Mucosa of gallbladder (tissue), 1 donor: ENCODE measurements at regions not wholly inside any gene's neighbourhood (a gene's known extent, or its start where the extent isn't known, plus 50 kb on each side); places are given as distances from the start of the nearest gene placed in this dataset.
"Not testable (repeated sequence)": the region's sequence is repeated elsewhere in the genome, so short reads cannot be mapped to it uniquely, and the experiment has no call there.

Source experiments
- DNase-seq: peaks from one replicate; pipeline ENCODE4 v3.0.0-alpha.2; 2020; ENCODE audit warnings: low spot score
- donor health status: DM: no; HTN: no; CAD: no.

DNA sequence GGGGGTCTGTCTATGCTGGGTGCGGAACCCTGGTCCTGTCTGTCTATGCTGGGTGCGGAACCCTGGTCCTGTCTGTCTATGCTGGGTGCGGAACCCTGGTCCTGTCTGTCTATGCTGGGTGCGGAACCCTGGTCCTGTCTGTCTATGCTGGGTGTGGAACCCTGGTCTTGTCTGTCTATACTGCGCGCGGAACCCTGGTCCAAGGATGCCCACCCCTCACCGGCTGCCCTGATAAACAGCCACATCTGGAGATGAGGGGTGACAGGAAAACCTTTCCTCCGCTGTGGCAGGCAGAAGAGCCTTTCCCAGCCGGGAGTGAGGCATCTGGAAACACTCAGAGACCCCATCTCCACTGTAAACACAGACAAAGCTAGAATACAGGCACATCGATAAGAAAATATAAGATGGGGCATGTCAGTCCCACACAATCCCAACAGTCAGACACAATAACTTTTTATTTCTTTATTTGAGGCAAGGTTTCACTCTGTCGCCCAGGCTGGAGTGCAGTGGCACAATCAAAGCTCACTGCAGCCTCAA, 359.5 kb downstream of the C16orf95 start:
- DNase-seq: not testable (repeated sequence)

DNA sequence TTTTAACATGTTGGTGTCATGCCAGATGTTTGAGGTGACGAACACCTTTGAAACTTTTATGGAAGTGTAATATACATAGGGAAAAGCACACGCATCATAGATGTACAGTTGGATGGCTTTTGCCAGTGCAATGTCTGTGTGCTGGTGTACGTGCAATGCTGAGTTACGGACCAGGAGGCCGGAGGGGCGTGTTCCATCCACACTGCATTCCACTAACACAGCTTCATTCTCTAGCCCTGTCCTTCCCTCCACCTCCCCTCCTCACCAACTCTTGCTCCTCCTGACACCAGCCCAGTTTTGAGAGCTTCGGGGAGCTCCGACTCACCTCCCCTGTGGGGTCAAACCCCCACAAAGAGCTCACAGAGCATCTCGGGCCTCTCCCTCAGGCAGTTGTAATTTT, 358.8 kb downstream of the C16orf95 start:
- DNase-seq: no peak

DNA sequence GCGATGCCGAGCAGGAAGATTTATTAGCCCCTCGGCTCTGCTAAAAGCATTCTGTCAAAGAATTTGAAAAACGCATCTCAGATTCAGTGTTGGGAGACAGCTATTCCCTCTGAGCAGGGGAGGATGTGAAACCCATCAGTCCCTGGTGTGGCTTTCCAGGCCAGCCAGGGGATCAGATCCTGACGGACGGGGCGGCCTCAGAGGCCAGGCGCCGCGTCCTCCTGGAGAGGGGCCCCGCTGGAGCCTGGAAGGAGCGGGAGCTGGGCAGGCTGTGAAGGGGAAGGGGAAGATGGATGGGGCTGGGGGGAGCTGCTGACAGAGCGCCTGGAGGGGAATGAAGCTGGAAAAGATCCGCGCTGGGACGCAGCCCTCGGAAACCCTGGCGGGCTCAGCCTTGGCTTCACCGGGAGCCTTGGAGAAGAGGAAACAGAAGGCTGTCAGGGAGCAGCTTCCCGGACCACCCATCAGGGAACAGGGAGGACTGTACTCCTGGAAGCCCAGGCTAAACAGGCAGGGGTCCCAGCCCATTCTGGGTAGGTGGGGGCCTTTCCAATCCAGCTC, 358.0 kb downstream of the C16orf95 start:
- no peak for DNase-seq

DNA sequence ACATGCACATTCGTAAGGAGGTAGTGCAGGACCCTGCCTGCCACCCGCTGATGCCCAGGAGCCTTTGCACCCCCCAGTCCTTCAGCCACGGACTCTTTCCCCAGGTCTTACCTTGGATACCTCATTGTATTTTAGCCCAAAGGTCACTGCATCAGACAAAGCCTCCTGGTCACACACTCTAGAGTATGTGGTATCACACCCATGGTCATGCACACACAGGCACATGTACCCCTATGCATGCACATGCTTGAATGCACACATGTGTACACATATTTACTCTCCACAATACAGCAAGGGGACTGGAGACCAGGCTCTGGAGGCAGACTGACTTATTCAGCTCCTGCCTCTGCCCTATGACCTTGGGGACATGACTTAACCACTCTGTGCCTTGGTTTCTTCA, 357.5 kb downstream of the C16orf95 start:
- no peak for DNase-seq

DNA sequence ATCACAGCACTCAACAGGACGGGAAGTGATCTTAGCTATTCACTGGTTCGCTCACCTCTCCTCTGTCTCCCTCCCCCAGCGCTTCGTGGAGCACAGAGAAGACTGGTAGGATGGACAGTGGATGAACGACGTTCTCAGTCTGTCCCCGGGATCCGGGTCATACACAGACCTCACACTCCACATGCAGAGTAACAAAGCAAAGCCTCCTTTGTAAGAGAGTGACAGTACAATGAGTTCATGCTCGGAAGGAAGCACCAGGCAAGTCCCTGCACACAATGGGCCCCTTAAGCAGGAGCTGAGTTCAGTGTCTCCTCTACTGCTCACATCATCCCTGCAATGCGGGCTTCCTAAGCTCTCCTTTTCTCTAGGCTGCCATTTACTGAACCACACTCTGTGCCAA, 356.9 kb downstream of the C16orf95 start:
- DNase-seq: no peak

DNA sequence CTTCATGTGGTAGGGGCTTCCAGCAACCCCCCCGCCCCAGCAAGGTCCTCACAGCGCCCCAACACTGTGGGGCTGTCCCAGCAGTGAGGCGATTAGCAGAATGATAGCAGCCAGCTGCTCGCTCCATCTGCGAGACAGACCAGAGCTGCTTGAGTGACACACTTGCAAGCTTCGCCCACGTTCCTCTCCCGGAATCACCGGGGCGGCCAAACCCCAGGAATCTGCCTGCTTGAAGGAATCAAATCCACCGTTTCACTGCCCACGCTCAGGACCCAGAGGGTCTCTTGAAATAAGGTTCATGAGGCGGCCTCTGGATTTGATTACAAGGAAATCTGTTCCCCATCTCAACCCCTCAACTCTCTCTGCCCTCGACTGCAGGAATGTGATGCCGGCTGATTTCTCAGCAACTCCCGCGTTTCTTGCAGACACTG, 356.0 kb downstream of the C16orf95 start:
- no peak for DNase-seq

DNA sequence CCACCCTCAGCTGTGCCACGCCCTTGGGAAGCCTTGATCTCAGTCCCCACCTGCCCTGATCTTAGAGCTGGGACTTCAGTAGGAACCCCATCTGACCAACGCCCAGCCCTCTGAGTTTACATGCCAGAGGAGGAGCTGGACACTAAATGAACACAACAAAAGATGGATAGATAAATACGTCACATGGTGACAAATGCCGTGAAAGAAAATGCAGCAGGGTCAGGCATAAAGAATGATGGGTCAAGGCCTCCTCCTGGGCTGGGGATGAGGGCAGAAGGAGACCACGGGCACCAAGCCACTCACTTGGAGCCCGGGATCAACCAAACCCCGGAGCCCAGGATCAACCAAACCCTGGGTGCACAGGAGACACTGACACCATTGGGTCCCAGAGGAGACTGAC, 354.9 kb downstream of the C16orf95 start:
- no peak for DNase-seq

DNA sequence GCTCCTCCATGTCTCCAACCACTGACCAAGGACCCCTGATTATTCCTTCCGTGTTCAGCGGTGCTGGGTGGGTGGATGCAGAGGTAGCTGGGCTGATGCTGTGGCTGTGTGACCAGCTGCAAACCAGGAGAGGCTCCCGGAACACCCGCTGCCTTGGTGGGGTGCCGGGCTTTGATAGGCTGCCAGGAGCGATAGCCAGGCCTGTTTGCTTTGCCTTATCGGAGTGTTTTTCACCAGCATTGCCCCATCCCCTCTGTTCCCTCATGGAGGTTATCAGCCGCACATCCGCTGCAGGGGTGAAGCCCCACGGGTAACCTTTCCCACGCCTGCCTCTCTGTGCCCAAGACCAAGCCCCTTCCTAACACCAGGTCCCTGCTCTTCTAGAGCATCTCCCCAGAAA, 354.3 kb downstream of the C16orf95 start:
- no peak for DNase-seq

DNA sequence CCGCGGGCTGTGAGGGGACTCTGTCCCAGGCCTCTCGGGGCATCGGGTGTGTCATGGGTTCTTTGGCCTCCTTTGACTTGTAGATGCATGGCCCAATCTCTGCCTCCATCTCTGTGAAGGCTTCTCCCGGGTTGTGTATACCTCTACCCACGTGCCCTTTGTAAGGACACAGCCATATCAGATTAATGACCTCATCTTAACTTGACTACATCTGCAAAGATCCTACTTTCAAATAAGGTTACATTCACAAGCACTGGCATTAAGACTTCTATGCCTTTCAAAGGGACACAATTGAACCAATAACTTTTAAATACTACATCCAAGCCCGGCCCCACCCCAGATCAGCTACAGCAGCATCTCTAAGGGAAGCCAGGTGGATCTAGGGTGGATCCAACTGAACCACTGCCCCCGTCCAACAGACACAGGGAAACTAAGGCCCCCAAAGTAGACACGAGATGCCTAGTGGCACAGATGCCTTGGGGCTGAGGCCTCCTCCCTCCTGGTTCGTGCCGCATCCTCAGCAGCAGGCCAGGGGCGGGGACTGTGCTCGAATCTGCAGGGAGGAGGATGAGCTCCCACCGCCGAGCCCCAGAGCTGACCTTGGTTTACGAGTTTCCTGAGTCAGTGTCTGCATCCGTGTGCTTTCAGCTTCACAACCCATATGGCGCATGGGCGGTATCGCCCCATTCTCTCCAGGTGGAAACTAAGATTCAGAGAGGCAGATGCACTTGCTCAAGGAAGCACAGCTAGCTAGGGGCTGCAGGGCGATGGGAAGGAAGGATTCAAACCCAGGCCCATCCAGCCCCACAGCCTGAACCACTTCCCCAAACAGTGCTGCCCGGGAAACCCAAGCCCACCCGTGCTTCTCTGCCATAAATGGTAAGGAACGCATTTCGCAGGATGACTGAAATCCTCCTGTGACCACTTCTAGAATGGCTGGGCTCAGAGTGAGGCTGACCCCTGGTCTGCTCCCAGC, 353.3 kb downstream of the C16orf95 start:
- DNase-seq: no peak

DNA sequence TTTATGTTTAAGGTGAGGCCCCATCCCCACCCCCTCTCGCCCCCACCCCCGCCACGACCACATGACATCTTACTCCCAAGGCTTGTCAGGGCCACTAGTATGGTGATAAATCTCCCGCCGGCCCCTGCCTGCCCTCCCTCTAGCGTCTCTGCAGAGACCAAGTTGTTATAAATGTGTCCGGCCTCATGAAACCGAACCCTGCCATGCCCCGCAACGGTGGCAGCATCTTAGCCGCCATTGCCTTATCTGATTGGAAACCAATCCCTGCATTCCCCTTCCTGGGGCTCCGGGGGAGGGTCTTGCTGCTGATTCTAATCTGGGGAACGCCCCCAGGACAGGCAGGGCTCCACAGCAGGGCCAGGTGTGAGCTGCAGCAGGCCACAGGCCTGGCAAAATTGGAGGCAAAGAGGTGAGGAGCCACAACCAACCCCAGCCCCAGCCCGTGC, 352.4 kb downstream of the C16orf95 start:
- no peak for DNase-seq

DNA sequence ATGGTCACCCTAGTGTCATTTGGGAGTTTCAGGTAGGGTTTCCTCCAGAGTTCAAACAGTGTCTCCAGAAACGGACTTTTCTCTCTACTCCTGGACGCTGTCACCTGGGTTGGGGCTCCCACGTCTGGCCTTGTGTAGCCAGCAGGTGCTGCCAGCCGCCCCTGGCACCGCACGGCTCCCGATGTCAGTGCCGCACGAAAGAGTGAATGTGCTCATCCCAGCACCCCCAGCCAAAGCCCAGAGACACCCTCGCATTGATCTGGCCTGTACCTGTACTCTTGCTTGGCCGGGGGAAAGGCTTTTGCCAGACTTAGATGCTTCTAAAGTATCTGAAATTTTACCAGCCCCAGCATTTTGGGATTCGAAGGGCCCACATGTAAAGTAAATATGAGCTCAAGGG, 351.9 kb downstream of the C16orf95 start:
- DNase-seq: no peak

DNA sequence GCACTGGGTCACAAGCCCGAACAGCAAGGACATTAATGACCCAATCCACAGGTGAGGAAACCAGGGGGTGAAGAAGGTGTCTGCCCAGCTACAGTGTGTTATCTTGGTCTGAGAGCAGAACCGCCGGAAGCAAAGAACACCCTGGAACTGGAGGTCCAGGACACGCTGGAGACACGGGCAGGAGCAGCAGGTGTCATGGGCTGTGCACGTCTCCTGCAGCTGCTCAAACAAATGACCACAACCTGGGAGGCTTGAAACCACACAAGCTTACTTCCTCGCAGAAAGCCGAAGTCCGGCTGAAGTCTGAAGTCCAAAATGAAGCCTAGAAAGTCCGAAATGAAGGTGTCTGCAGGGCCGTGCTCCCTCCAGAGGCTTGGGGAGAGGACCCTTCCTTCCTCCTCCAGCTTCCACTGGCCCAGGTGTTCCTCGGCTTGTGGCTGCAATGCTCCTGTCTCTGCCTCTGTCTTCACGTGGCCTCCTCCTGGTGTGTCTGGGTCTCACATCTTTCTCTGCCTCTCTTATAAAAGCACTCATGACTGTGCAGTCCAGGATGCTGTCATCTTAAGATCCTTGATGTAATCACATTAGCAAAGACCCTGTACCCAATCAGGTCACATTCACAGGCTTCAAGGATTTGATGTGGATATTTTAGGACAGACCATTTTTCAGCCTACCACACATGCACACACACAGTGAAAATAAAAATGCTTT, 351.2 kb downstream of the C16orf95 start:
- DNase-seq: no peak

DNA sequence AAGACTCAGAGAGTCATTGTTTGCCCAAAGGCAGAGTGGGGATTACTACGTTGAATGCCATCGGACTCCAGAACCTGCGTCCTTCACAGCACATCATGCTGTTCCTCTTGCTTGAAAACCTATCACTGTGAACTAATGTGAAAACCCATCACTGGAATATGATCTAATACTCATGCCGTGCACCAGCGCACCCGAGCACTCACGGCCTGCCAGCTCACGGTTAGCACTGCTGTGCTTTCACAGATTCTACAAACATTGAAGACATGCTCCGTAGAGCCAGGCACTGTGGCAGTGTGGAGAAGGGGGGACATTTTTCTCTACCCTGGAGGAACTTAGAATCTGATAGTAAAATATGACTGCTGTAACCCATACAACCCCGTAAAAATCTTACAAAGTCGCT, 350.4 kb downstream of the C16orf95 start:
- DNase-seq: no peak

DNA sequence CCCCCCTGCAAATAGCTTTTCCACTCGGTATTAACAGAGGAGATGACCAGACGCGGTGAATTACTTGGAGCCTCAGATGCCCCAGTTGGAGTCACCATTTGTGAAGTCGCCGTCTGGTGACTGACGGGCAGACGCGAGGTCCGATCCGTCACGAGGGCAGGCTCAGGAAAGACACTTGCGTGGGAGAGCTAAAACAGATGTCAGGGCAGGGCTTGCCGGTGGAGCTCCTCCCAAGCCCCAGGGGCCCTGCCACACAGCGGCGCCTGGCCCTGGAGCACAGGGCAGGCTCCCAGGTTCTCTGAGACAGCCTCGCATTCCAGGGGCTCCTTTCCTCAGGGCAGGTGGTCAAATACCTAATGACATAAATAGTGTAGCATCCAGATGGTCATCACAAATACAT, 348.3 kb downstream of the C16orf95 start:
- DNase-seq: no peak

DNA sequence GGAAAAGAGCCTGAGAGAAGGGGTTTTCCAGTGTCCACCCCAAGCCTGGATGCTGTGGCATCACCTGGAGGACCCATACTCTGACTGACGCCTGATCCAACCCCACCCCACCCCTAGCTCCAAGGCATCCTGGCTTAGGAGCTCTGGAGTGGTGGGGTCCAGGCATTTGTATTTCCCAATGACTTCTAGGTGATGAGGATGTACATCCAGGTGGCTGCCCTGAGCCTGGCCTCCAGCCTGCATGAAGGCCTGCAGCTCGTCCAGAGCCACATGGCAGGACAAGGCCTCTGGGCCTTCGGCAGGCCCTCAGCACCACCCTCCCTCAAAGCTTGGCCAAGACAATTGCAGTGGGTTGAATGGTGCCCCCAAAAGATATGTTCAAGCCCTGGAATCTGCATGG, 347.5 kb downstream of the C16orf95 start:
- no peak for DNase-seq

DNA sequence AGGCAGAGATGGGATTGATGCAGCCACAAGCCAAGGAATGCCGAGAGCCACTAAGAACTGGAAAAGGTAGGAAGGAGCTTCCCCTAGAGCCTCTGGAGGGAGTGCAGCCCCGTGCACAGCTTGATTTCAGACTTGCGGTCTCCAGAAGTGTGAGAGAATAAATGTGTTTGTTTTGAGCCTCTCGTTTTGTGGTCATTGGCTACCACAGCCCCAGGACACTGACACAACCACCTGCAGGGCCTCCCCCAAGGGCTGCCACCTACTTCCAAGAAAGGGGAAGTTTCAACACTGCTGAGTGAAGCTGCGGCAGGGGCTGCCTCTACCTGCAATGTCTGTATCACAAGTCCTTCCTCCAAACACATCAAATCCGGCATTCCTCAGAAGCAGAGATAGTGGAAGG, 346.9 kb downstream of the C16orf95 start:
- DNase-seq: no peak

DNA sequence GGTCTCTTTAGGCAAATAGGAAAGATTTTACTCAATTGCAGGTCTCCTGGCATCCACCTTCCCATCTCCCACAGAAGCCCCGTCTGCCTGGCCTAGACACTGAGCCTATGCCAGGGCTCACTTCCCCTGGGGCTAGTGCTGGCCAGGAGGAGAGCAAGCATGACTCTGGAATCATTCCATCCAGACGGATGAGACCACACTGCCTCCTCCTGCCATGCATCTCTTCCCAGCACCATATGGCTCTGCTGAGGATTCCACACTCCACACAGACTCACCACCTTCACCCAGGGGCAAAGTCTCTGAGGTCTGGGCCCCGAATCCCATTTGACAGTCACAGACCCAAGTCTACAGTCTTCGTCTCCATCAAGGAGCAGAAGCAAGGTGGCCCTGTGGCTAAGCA, 346.5 kb downstream of the C16orf95 start:
- DNase-seq: no peak

DNA sequence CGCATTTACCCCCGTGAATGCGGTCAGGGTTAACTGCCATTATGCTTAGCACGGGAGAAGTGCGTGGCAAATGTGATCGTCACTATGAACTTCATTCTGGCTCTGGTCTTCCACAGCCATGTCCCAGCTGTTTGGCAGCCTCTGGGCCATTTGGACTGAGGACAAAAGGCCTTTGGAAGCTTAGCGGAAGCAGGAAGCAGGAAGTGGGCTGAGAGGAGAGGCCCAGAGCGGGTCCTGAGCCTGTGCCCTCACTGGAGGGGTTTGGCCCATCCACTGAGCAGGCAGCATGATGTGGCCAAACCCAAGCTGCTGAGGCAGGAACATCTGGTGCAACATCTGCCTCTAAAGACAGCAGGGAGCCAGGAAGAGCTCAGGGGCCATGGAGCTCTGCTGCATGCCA, 345.9 kb downstream of the C16orf95 start:
- no peak for DNase-seq

DNA sequence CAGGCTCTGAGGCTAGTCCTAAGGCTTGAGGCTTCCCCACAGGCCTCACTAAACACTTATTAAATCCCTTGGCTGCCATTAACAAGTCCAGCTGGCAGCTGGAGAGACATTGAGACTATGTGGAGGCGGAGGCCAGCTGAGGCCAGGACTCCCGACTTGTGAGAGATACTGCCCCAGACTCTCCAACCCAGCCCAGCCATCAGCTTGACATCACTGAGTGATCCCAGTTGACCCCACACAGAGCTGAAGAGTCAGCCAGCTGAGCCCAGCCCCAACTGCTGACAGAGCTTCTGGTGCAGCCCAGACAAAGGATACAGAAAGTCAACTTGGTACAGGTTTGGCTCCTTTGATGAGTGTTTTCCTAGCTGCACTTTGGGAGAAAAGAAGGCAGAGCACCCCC, 343.1 kb downstream of the C16orf95 start:
- no peak for DNase-seq

DNA sequence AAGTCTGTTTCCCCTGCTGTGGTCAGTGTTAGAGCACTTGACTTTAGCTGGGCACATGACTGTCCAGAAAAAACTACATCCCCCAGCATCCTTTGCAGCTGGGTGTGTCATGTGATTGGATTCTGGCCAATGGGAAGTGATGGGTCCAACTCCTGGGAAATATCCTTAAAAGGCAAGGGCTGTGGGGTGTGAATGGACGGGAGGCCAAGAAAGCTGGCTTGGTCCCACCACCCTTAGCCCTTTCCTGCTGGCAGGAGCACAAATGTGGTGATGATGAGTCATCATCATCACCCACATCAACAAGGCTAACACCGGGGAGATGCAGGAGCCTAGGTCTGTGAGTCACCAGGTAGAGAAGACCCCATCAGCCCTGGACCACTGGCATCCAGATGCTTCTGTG, 341.7 kb downstream of the C16orf95 start:
- DNase-seq: no peak

DNA sequence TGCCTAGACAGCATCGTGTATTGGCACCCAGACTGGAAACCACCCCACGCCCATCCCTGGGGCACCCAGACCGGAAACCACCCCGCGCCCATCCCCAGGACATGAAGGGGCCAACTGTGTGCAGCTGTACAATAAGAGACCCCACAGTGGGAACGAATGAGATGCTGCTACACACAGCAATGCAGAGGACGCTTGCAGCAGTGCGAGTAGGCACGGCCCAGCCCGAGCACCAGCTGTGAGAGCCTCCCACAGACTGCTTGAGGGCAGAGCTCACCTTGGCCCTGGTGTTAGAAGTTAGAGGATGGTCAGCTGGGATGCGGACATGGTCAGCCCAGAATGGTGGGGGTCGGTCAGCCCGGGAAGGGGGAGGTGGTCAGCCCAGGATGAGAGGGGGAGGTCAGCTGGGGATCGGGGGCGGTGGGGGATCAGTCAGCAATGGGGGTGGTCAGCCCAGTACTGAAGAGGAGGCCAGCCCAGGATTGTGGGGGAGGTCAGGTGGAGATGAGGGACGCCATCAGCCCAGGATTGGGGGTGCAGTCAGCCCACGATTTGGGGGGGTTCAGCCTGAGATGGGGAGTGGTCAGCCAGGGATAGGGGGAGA, 340.0 kb downstream of the C16orf95 start:
- DNase-seq: no peak

DNA sequence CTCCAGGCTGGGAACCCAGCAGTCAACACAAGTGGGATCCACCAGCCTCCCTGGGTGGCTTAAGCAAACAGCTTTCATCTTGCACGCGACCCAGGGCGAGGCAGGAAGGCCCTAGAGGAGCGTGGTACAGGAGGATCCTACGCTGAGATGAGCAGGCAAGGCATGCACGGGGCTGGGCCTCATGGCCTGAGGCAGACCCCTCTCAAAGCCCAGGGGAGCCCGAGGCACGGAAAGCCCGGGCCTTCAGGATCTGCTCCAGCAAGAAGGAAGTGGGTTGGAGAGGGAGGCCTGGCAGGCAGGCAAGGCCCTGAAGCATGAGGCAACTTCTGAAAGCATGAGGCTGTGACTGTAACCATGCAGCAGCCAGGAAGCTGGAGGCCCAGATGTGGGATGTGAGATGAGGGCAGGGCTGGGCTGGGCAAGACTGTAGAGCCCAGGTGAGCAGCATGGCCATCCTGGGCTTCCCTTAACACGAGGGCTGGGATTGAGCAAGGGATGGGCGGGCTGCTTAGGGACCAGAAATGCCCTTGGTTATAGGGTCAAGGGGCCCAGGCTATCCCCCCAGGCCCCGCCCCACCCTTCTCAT, 338.7 kb downstream of the C16orf95 start:
- DNase-seq: no peak
